ENCODE measurements at regions not wholly inside any gene's neighbourhood (a gene's known extent, or its start where the extent isn't known, plus 50 kb on each side); places are given as distances from the start of the nearest gene placed in this dataset.

- no peak overlapping the region for H3K9ac ChIP-seq (ENCODE audit: insufficient read depth, low read length)
- no peaks in the 10 kb centered on the region for H3K36me3 ChIP-seq (ENCODE audit: control insufficient read depth, insufficient read depth, low read length)
- no peak overlapping the region for H3K4me3 ChIP-seq (replicated peaks in 1 of 4; ENCODE audit: control extremely low read depth in 1 of 4, insufficient read depth in 1 of 4, low read depth in 3 of 4, low read length in 4 of 4)
- no peaks in the 10 kb centered on the region for H4K20me1 ChIP-seq (ENCODE audit: control insufficient read depth, extremely low read depth, insufficient read depth, low read length)
- no peaks in the 10 kb centered on the region for H3K9me3 ChIP-seq (ENCODE audit: control insufficient read depth, insufficient read depth, low read depth, low read length)
- no peak overlapping the region for H2AFZ ChIP-seq (ENCODE audit: low read length)
- no peaks in the 10 kb centered on the region for H3K4me1 ChIP-seq (ENCODE audit: control insufficient read depth, extremely low read depth, insufficient read depth, low read length)
- no peak for DNase-seq (ENCODE audit: low read depth in 2 of 2)
- TF ChIP-seq EZH2 (IDR thresholded peaks at IDR 0.05; ENCODE audit: low read length, missing control alignments), result no peak
- TF ChIP-seq, protein P1, sequence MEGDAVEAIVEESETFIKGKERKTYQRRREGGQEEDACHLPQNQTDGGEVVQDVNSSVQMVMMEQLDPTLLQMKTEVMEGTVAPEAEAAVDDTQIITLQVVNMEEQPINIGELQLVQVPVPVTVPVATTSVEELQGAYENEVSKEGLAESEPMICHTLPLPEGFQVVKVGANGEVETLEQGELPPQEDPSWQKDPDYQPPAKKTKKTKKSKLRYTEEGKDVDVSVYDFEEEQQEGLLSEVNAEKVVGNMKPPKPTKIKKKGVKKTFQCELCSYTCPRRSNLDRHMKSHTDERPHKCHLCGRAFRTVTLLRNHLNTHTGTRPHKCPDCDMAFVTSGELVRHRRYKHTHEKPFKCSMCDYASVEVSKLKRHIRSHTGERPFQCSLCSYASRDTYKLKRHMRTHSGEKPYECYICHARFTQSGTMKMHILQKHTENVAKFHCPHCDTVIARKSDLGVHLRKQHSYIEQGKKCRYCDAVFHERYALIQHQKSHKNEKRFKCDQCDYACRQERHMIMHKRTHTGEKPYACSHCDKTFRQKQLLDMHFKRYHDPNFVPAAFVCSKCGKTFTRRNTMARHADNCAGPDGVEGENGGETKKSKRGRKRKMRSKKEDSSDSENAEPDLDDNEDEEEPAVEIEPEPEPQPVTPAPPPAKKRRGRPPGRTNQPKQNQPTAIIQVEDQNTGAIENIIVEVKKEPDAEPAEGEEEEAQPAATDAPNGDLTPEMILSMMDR (conservative IDR thresholded peaks at IDR 0.05 in 1 of 2, IDR thresholded peaks at IDR 0.05 in 1 of 2; ENCODE audit: low read depth in 1 of 2, low read length in 2 of 2), result no peak
- no peaks in the 10 kb centered on the region for H3K79me2 ChIP-seq (ENCODE audit: control insufficient read depth, insufficient read depth, low read length)
- H3K27ac ChIP-seq (ENCODE audit: insufficient read depth, low read length), result no peak overlapping the region
- no peaks in the 10 kb centered on the region for H3K27me3 ChIP-seq (ENCODE audit: control insufficient read depth, insufficient read depth, low read length)
- H3K4me2 ChIP-seq (ENCODE audit: extremely low read depth, insufficient read depth, low read length), result no peak overlapping the region
These were observed 133.4 kb downstream of the ATG4C start for GRCh38 chr1:62917314-62917713.

DNA sequence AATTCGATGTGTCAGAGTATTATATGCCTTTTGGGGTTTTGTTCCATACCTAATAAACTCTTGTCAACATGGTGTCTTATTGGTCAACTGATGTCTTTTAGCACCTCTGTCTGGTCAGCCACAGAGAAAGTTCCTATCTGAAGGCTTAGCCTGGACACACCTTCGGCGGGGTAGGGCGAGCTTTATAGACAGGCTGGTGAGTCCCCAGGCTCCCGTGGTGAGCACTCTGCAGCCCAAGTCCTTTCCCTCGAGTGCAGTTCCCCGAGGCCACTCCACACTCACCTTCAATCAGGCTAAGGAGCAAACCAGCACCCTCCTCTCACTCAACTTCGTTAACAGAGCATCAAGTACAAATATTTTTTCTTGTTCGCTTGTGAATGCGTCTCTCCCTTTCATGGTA lies 133.9 kb downstream of the ATG4C start:
- H3K4me2 ChIP-seq (ENCODE audit: extremely low read depth, insufficient read depth, low read length), result no peak overlapping the region
- no peak for TF ChIP-seq EZH2 (IDR thresholded peaks at IDR 0.05; ENCODE audit: low read length, missing control alignments)
- TF ChIP-seq, protein P1 (conservative IDR thresholded peaks at IDR 0.05 in 1 of 2, IDR thresholded peaks at IDR 0.05 in 1 of 2; ENCODE audit: low read depth in 1 of 2, low read length in 2 of 2), result no peak
- H3K79me2 ChIP-seq (ENCODE audit: control insufficient read depth, insufficient read depth, low read length), result no peaks in the 10 kb centered on the region
- H3K4me3 ChIP-seq (replicated peaks in 1 of 4; ENCODE audit: control extremely low read depth in 1 of 4, insufficient read depth in 1 of 4, low read depth in 3 of 4, low read length in 4 of 4), result no peak overlapping the region
- no peaks in the 10 kb centered on the region for H4K20me1 ChIP-seq (ENCODE audit: control insufficient read depth, extremely low read depth, insufficient read depth, low read length)
- no peak for DNase-seq (ENCODE audit: low read depth in 2 of 2)
- no peak overlapping the region for H2AFZ ChIP-seq (ENCODE audit: low read length)
- H3K4me1 ChIP-seq (ENCODE audit: control insufficient read depth, extremely low read depth, insufficient read depth, low read length), result no peaks in the 10 kb centered on the region
- H3K9me3 ChIP-seq (ENCODE audit: control insufficient read depth, insufficient read depth, low read depth, low read length), result no peaks in the 10 kb centered on the region
- H3K27me3 ChIP-seq (ENCODE audit: control insufficient read depth, insufficient read depth, low read length), result no peaks in the 10 kb centered on the region
- H3K36me3 ChIP-seq (ENCODE audit: control insufficient read depth, insufficient read depth, low read length), result no peaks in the 10 kb centered on the region
- H3K27ac ChIP-seq (ENCODE audit: insufficient read depth, low read length), result no peak overlapping the region
- no peak overlapping the region for H3K9ac ChIP-seq (ENCODE audit: insufficient read depth, low read length)

- Histone ChIP-seq H3K4me2 (ENCODE audit: extremely low read depth, insufficient read depth, low read length) (no peak overlapping the region), H2AFZ (ENCODE audit: low read length) (no peak overlapping the region), H3K4me3 (replicated peaks in 1 of 4; ENCODE audit: control extremely low read depth in 1 of 4, insufficient read depth in 1 of 4, low read depth in 3 of 4, low read length in 4 of 4) (no peak overlapping the region), H3K79me2 (ENCODE audit: control insufficient read depth, insufficient read depth, low read length) (no peaks in the 10 kb centered on the region), H3K27me3 (ENCODE audit: control insufficient read depth, insufficient read depth, low read length) (no peaks in the 10 kb centered on the region), H3K27ac (ENCODE audit: insufficient read depth, low read length) (no peak overlapping the region), H4K20me1 (ENCODE audit: control insufficient read depth, extremely low read depth, insufficient read depth, low read length) (no peaks in the 10 kb centered on the region), H3K9me3 (ENCODE audit: control insufficient read depth, insufficient read depth, low read depth, low read length) (no peaks in the 10 kb centered on the region), H3K4me1 (ENCODE audit: control insufficient read depth, extremely low read depth, insufficient read depth, low read length) (no peaks in the 10 kb centered on the region), H3K9ac (ENCODE audit: insufficient read depth, low read length) (no peak overlapping the region), H3K36me3 (ENCODE audit: control insufficient read depth, insufficient read depth, low read length) (no peaks in the 10 kb centered on the region)
- no peak for TF ChIP-seq EZH2 (IDR thresholded peaks at IDR 0.05; ENCODE audit: low read length, missing control alignments)
- no peak for DNase-seq (ENCODE audit: low read depth in 2 of 2)
These were observed 134.8 kb downstream of the ATG4C start for GRCh38 chr1:62918700-62919099.

Measured in fibroblast of lung (primary cell).